GM12878 (cell line): ENCODE measurements at regions not wholly inside any gene's neighbourhood (a gene's known extent, or its start where the extent isn't known, plus 50 kb on each side); places are given as distances from the start of the nearest gene placed in this dataset.

Experiments
- ATAC-seq: fragments of 200-7000 bp; cut with Tn5 transposase; 3 replicates; pipeline ENCODE4 v1.9.1; 2020; ENCODE audit warnings: mild to moderate bottlenecking, moderate library complexity
- BruUV-seq: library from RNA; stranded (reverse); fragments of 400-500 nt; replicated peaks from 2 replicates; lab custom pipeline; 2021; lab: Mats Ljungman, UMichigan
- CTCF ChIA-PET: fragments of 300-600 bp; sonication (Branson Sonifier 250); formaldehyde crosslinking; extraction: SDS; loops from one replicate; lab custom pipeline; 2021; ENCODE audit warnings: inconsistent platforms; lab: Yijun Ruan, JAX
- POLR2A ChIA-PET: fragments of 350-600 bp; formaldehyde crosslinking; extraction: SDS; loops from one replicate; lab custom pipeline; 2021; ENCODE audit warnings: inconsistent platforms; lab: Charles Lee
- RAD21 ChIA-PET: fragments of 300-600 bp; sonication (Branson Sonifier 250); formaldehyde crosslinking; loops from one replicate; lab custom pipeline; 2023; ENCODE audit warnings: antibody characterized with exemption; ENCODE audit not compliant: unreplicated experiment; lab: Charles Lee
- SMC1A ChIA-PET: fragments of 300-600 bp; sonication (Branson Sonifier 250); formaldehyde crosslinking; loops from one replicate; lab custom pipeline; 2023; ENCODE audit not compliant: unreplicated experiment, uncharacterized antibody; lab: Charles Lee
- DNase-seq: peaks from one replicate; pipeline ENCODE4 v3.0.0-alpha.2; 2011; ENCODE audit warnings: low read depth, low spot score
- FAIRE-seq: peaks from 3 replicates; lab custom pipeline; 2011; peaks lifted over from hg19 to GRCh38; lab: Jason Lieb, UNC
- H2AFZ ChIP-seq: 2 replicates; pipeline ENCODE4 v1.6.0; 2011; ENCODE audit warnings: low read depth, low read length, control low read depth; ENCODE audit not compliant: control insufficient read depth
- H3K27ac ChIP-seq: 2 replicates; pipeline ENCODE4 v1.5.1; 2011; ENCODE audit warnings: control low read depth; ENCODE audit not compliant: control insufficient read depth, insufficient read depth
- H3K27me3 ChIP-seq, 2 experiments: replicated peaks in 1 of 2; 2 replicates each; pipeline versions ENCODE4 v1.6.0 to v1.6.1; 2011; ENCODE audit warnings: low read length in 1 of 2; ENCODE audit not compliant: control insufficient read depth in 2 of 2, insufficient read depth in 2 of 2
- H3K36me3 ChIP-seq, 2 experiments: 2 replicates each; pipeline ENCODE4 v1.5.1; 2011; ENCODE audit warnings: low read length in 1 of 2; ENCODE audit not compliant: control insufficient read depth in 2 of 2, insufficient read depth in 2 of 2
- H3K4me1 ChIP-seq: 2 replicates; pipeline ENCODE4 v1.6.1; 2011; ENCODE audit warnings: mild to moderate bottlenecking, low read length, moderate library complexity, mixed read lengths; ENCODE audit not compliant: control insufficient read depth, insufficient read depth
- H3K4me2 ChIP-seq: 2 replicates; pipeline ENCODE4 v1.6.0; 2011; ENCODE audit warnings: control low read depth; ENCODE audit not compliant: control insufficient read depth, insufficient read depth
- H3K4me3 ChIP-seq: fragments of 200-600 bp; sonication (generic); 2 replicates; pipeline ENCODE4 v1.5.1; 2016
- H3K79me2 ChIP-seq: 2 replicates; pipeline ENCODE4 v1.6.0; 2011; ENCODE audit warnings: low read length; ENCODE audit not compliant: control insufficient read depth, insufficient read depth
- H3K9ac ChIP-seq: 2 replicates; pipeline ENCODE4 v1.8.0; 2011; ENCODE audit warnings: low read length, control low read depth, mixed read lengths; ENCODE audit not compliant: control insufficient read depth, insufficient read depth
- H3K9me3 ChIP-seq: replicated peaks from 3 replicates; pipeline ENCODE4 v1.5.1; 2011; ENCODE audit warnings: mild to moderate bottlenecking, low read length; ENCODE audit not compliant: control insufficient read depth, insufficient read depth
- H4K20me1 ChIP-seq: 2 replicates; pipeline ENCODE4 v1.6.0; 2011; ENCODE audit not compliant: control insufficient read depth, insufficient read depth
- CHD2 ChIP-seq: IDR thresholded peaks from 2 replicates; pipeline ENCODE4 v1.6.1; 2011; ENCODE audit warnings: low read depth, low read length, improper control_type of control experiment, borderline replicate concordance
- CREB1 ChIP-seq: IDR thresholded peaks from 2 replicates; pipeline ENCODE4 v1.6.1; 2012; ENCODE audit warnings: low read depth, mild to moderate bottlenecking, inconsistent platforms
- EGR1 ChIP-seq, 2 experiments: IDR thresholded peaks; 1 replicate in 1 of 2; 2 replicates in 1 of 2; pipeline ENCODE4 v1.6.1; 2011 to 2012; ENCODE audit warnings: low read depth in 2 of 2, low read length in 2 of 2, borderline replicate concordance in 1 of 2, mild to moderate bottlenecking in 1 of 2, moderate library complexity in 1 of 2
- EZH2 ChIP-seq: IDR thresholded peaks from 2 replicates; pipeline ENCODE4 v1.6.1; 2012; ENCODE audit warnings: low read depth, mild to moderate bottlenecking, control low read depth, inconsistent platforms, low read length, borderline replicate concordance; ENCODE audit not compliant: control insufficient read depth
- JUNB ChIP-seq: IDR thresholded peaks from 2 replicates; pipeline ENCODE4 v1.6.1; 2016; ENCODE audit warnings: antibody characterized with exemption, mild to moderate bottlenecking
- POLR2A ChIP-seq: IDR thresholded peaks from 2 replicates; pipeline ENCODE4 v1.6.1; 2011; ENCODE audit warnings: low read depth, mild to moderate bottlenecking, low read length
- REST ChIP-seq: IDR thresholded peaks from 2 replicates; pipeline ENCODE4 v1.6.1; 2012; ENCODE audit warnings: mild to moderate bottlenecking, low read depth, low read length
- SIN3A ChIP-seq: IDR thresholded peaks from 2 replicates; pipeline ENCODE4 v1.6.1; 2012; ENCODE audit warnings: low read depth, low read length, improper control_type of control experiment
- SKIL ChIP-seq: fragments of 450-650 bp; IDR thresholded peaks from 2 replicates; pipeline ENCODE4 v1.6.1; 2017; ENCODE audit warnings: mild to moderate bottlenecking, low read depth, inconsistent platforms; ENCODE audit not compliant: poor library complexity, severe bottlenecking
- SUPT20H ChIP-seq: IDR thresholded peaks from 2 replicates; pipeline ENCODE4 v1.6.1; 2011; ENCODE audit warnings: low read depth, mild to moderate bottlenecking, low read length, moderate library complexity, borderline replicate concordance; ENCODE audit not compliant: control insufficient read depth
- WGBS: methylation state at CpG from one replicate; pipeline ENCODE4 v1.1.6; 2016; ENCODE audit warnings: low lambda C conversion rate; ENCODE audit not compliant: insufficient replicate concordance, insufficient coverage; ENCODE audit errors: missing lambda C conversion rate; 5-methylcytosine and 5-hydroxymethylcytosine counted together
- in situ Hi-C: fragments of 300-500 bp; cut with MboI; formaldehyde crosslinking; loops from 9 replicates; pipeline ENCODE4 v1.14.3; 2018; ENCODE audit warnings: mixed read lengths
- intact Hi-C: fragments of 100-400 bp; cut with micrococcal nuclease; formaldehyde crosslinking; loops from one replicate; pipeline ENCODE4 v1.14.2; 2022; ENCODE audit not compliant: unreplicated experiment

- SMC1A ChIA-PET: no interaction called here
- CTCF ChIA-PET: no interaction called here
These were observed 93.4 kb downstream of the PTGR3 start for GRCh38 chr18:75115514-75115913.

More at GRCh38 chr18:75115514-75115913, 93.4 kb downstream of the PTGR3 start:
- Histone ChIP-seq H4K20me1 (no peaks in the 10 kb centered on the region), H2AFZ (no peak overlapping the region), H3K36me3 (no peaks in the 10 kb centered on the region), H3K9me3 (no peaks in the 10 kb centered on the region), H3K4me1 (no peaks in the 10 kb centered on the region), H3K79me2 (no peaks in the 10 kb centered on the region), H3K27ac (no peak overlapping the region), H3K4me3 (no peak overlapping the region), H3K9ac (no peak overlapping the region), H3K27me3 (no peaks in the 10 kb centered on the region; a peak in 2 of 4 replicates), H3K4me2 (no peak overlapping the region)
- in situ Hi-C loops (no loop called here), intact Hi-C loops (no loop called here)
- WGBS: 38% methylated on average over 6 of the region's 6 CpGs
- no peak for FAIRE-seq
- RAD21 ChIA-PET: no interaction called here
- no peak for ATAC-seq
- TF ChIP-seq CREB1 (no peak), JUNB (no peak), POLR2A (no peak), REST (no peak), SUPT20H (no peak), SIN3A (no peak), EZH2 (no peak), EGR1 (IDR thresholded peaks at IDR 0.05; ENCODE audit: borderline replicate concordance in 1 of 2, low read depth in 2 of 2, low read length in 2 of 2) (no peak), SKIL (no peak), CHD2 (no peak)
- no TSS peak for BruUV-seq
- DNase-seq: no peak
- POLR2A ChIA-PET: no interaction called here
